OCI-LY7 (cell line): ENCODE measurements at regions not wholly inside any gene's neighbourhood (a gene's known extent, or its start where the extent isn't known, plus 50 kb on each side); places are given as distances from the start of the nearest gene placed in this dataset.

Source experiments
- CTCF ChIP-seq: fragments of 200-600 bp; sonication (generic); conservative IDR thresholded peaks from 2 replicates; pipeline ENCODE4 v1.5.1; 2014; ENCODE audit warnings: mild to moderate bottlenecking, antibody characterized with exemption, low read length, moderate library complexity, mixed read lengths
- EZH2phosphoT487 ChIP-seq: fragments of 200-600 bp; sonication (generic); IDR thresholded peaks from 2 replicates; pipeline ENCODE4 v1.6.1; 2018; ENCODE audit warnings: low read depth, borderline replicate concordance, mild to moderate bottlenecking, mixed run types, antibody characterized with exemption, low read length, moderate library complexity, mixed read lengths

- TF ChIP-seq CTCF (no peak), EZH2phosphoT487 (no peak)
Observed at GRCh38 chr6:134819863-134820800, 129.8 kb downstream of the ALDH8A1 start.
